ENCODE measurements at regions not wholly inside any gene's neighbourhood (a gene's known extent, or its start where the extent isn't known, plus 50 kb on each side); places are given as distances from the start of the nearest gene placed in this dataset.
"Not testable (repeated sequence)": the region's sequence is repeated elsewhere in the genome, so short reads cannot be mapped to it uniquely, and the experiment has no call there.

- WGBS, 2 donors, result 95 to 100% methylated on average over 2 of the region's 2 CpGs
- Histone ChIP-seq H3K4me1 (no peaks in the 10 kb centered on the region), H3K36me3 (ENCODE audit: low read depth, missing control alignments) (no peaks in the 10 kb centered on the region), H3K4me3 (no peak overlapping the region), H3K27me3 (no peaks in the 10 kb centered on the region), H3K9me3 (no peaks in the 10 kb centered on the region), H3K27ac (no peak overlapping the region)
- TF ChIP-seq, protein P1, sequence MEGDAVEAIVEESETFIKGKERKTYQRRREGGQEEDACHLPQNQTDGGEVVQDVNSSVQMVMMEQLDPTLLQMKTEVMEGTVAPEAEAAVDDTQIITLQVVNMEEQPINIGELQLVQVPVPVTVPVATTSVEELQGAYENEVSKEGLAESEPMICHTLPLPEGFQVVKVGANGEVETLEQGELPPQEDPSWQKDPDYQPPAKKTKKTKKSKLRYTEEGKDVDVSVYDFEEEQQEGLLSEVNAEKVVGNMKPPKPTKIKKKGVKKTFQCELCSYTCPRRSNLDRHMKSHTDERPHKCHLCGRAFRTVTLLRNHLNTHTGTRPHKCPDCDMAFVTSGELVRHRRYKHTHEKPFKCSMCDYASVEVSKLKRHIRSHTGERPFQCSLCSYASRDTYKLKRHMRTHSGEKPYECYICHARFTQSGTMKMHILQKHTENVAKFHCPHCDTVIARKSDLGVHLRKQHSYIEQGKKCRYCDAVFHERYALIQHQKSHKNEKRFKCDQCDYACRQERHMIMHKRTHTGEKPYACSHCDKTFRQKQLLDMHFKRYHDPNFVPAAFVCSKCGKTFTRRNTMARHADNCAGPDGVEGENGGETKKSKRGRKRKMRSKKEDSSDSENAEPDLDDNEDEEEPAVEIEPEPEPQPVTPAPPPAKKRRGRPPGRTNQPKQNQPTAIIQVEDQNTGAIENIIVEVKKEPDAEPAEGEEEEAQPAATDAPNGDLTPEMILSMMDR (IDR thresholded peaks at IDR 0.05), result no peak
- no peak for TF ChIP-seq POLR2A (IDR thresholded peaks at IDR 0.05)
- intact Hi-C loops (cut with DNase I; ENCODE audit: low total_unique reads), result no loop called here
- no peak for DNase-seq
Observed at GRCh38 chr3:72651498-72651897, 196.7 kb downstream of the SHQ1 start.

GRCh38 chr3:72646263-72646662 lies 202.0 kb downstream of the SHQ1 start:
- Histone ChIP-seq H3K4me3 (no peak overlapping the region), H3K27ac (no peak overlapping the region), H3K4me1 (no peaks in the 10 kb centered on the region), H3K27me3 (no peaks in the 10 kb centered on the region), H3K36me3 (ENCODE audit: low read depth, missing control alignments) (no peaks in the 10 kb centered on the region), H3K9me3 (no peaks in the 10 kb centered on the region)
- intact Hi-C loops (cut with DNase I; ENCODE audit: low total_unique reads), result no loop called here
- no peak for TF ChIP-seq POLR2A (IDR thresholded peaks at IDR 0.05)
- TF ChIP-seq, protein P1 (IDR thresholded peaks at IDR 0.05), result no peak
- 46 to 75% methylated on average over 2 of the region's 2 CpGs for WGBS, 2 donors
- DNase-seq, result no peak

DNA sequence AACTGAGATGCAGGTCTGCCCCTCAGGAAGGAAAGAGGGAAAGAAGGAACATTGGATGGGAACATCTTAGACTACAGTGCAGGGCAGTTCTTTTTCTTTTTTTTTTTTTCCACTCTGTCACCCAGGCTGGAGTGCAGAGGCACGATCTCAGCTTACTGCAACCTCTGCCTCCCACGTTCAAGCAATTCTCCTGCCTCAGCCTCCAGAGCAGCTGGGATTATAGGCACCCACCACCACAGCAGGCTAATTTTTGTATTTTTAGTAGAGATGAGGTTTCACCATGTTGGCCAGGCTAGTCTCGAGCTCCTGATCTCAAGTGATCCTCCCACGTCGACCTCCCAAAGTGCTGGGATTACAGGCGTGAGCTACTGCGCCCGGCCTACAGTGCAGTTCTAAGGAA lies 204.6 kb downstream of the SHQ1 start:
- WGBS, 2 donors, result 87 to 94% methylated on average over 8 of the region's 8 CpGs
- H3K4me1 ChIP-seq; H3K9me3 ChIP-seq; H3K27me3 ChIP-seq; H3K4me3 ChIP-seq; H3K36me3 ChIP-seq (ENCODE audit: low read depth, missing control alignments); DNase-seq; intact Hi-C loops (cut with DNase I; ENCODE audit: low total_unique reads); H3K27ac ChIP-seq: not testable (repeated sequence)

DNA sequence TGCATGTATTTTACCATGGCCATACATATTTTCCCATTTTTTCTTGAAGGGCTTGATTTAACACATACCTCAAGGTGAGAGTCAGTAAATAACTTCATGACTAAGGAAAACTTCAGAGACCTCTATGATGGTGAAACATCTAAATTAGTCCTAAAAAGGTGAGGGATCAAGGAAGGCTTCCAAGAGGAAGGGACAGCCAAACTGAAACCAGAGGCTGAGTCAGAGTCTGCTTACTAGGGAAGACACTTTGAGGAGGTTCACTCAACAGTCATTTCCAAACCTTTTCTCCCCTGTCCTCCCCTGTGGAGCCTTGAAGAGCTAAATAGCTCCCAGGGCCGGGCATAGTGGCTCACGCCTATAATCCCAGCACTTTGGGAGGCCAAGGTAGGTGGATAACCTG lies 206.6 kb downstream of the SHQ1 start:
- Histone ChIP-seq H3K4me3 (no peak overlapping the region), H3K27me3 (no peaks in the 10 kb centered on the region), H3K27ac (no peak overlapping the region), H3K4me1 (no peaks in the 10 kb centered on the region), H3K36me3 (ENCODE audit: low read depth, missing control alignments) (no peaks in the 10 kb centered on the region), H3K9me3 (no peaks in the 10 kb centered on the region)
- intact Hi-C loops (cut with DNase I; ENCODE audit: low total_unique reads), result no loop called here
- DNase-seq, result no peak
- TF ChIP-seq, protein P1 (IDR thresholded peaks at IDR 0.05), result no peak
- no peak for TF ChIP-seq POLR2A (IDR thresholded peaks at IDR 0.05)
- 92 to 93% methylated on average over 2 of the region's 2 CpGs for WGBS, 2 donors

GRCh38 chr3:72641072-72641471 lies 207.2 kb downstream of the SHQ1 start:
- WGBS, 2 donors, result 87 to 94% methylated on average over 4 of the region's 4 CpGs
- TF ChIP-seq, protein P1 (IDR thresholded peaks at IDR 0.05), result no peak
- no peak for TF ChIP-seq POLR2A (IDR thresholded peaks at IDR 0.05)
- intact Hi-C loops (cut with DNase I; ENCODE audit: low total_unique reads), result no loop called here

More at GRCh38 chr3:72641072-72641471, 207.2 kb downstream of the SHQ1 start:
- H3K27ac ChIP-seq, result no peak overlapping the region
- no peaks in the 10 kb centered on the region for H3K36me3 ChIP-seq (ENCODE audit: low read depth, missing control alignments)
- no peak overlapping the region for H3K4me3 ChIP-seq
- no peaks in the 10 kb centered on the region for H3K27me3 ChIP-seq
- no peaks in the 10 kb centered on the region for H3K9me3 ChIP-seq
- no peaks in the 10 kb centered on the region for H3K4me1 ChIP-seq
- no peak for DNase-seq

Data from testis (tissue), 2 donors.